HG03565 (cell line): ENCODE measurements at regions not wholly inside any gene's neighbourhood (a gene's known extent, or its start where the extent isn't known, plus 50 kb on each side); places are given as distances from the start of the nearest gene placed in this dataset.
"Not testable (repeated sequence)": the region's sequence is repeated elsewhere in the genome, so short reads cannot be mapped to it uniquely, and the experiment has no call there.

Experiments
- ATAC-seq: cut with Tn5 transposase; IDR thresholded peaks from one replicate; pipeline ENCODE4 v1.9.1; 2021; ENCODE audit warnings: mild to moderate bottlenecking, moderate library complexity; ENCODE audit not compliant: unreplicated experiment

GRCh38 chr2:5190023-5190422 is 502.2 kb upstream of the SOX11 start:
- no peak for ATAC-seq

- no peak for ATAC-seq
Observed at GRCh38 chr2:5195636-5196035, 496.5 kb upstream of the SOX11 start.

- no peak for ATAC-seq
Observed at GRCh38 chr2:5203134-5203755, 488.9 kb upstream of the SOX11 start.

GRCh38 chr2:5206742-5207141 is 485.4 kb upstream of the SOX11 start:
- ATAC-seq: not testable (repeated sequence)

GRCh38 chr2:5215989-5216607 is 476.1 kb upstream of the SOX11 start:
- no peak for ATAC-seq

- ATAC-seq: no peak
Observed at GRCh38 chr2:5227062-5227699, 465.0 kb upstream of the SOX11 start.

- ATAC-seq: no peak
Observed at GRCh38 chr2:5229574-5229973, 462.6 kb upstream of the SOX11 start.

- no peak for ATAC-seq
Observed at GRCh38 chr2:5230444-5230843, 461.7 kb upstream of the SOX11 start.

GRCh38 chr2:5230855-5231254 is 461.3 kb upstream of the SOX11 start:
- no peak for ATAC-seq

GRCh38 chr2:5231287-5231686 is 460.9 kb upstream of the SOX11 start:
- ATAC-seq: no peak

- ATAC-seq: no peak
Observed at GRCh38 chr2:5234563-5234962, 457.6 kb upstream of the SOX11 start.

GRCh38 chr2:5235701-5236100 is 456.5 kb upstream of the SOX11 start:
- ATAC-seq: no peak

GRCh38 chr2:5236249-5236648 is 455.9 kb upstream of the SOX11 start:
- no peak for ATAC-seq

GRCh38 chr2:5242751-5243150 is 449.4 kb upstream of the SOX11 start:
- ATAC-seq: no peak

- no peak for ATAC-seq
Observed at GRCh38 chr2:5250482-5250881, 441.7 kb upstream of the SOX11 start.

GRCh38 chr2:5253263-5253662 is 438.9 kb upstream of the SOX11 start:
- no peak for ATAC-seq

GRCh38 chr2:5254791-5255332 is 437.3 kb upstream of the SOX11 start:
- no peak for ATAC-seq

GRCh38 chr2:5263291-5263690 is 428.9 kb upstream of the SOX11 start:
- no peak for ATAC-seq

GRCh38 chr2:5264361-5264760 is 427.8 kb upstream of the SOX11 start:
- ATAC-seq: no peak

GRCh38 chr2:5285061-5285460 is 407.1 kb upstream of the SOX11 start:
- ATAC-seq: no peak

- ATAC-seq: no peak
Observed at GRCh38 chr2:5285872-5286769, 406.1 kb upstream of the SOX11 start.
